HCT116 (cell line): ENCODE measurements at regions not wholly inside any gene's neighbourhood (a gene's known extent, or its start where the extent isn't known, plus 50 kb on each side); places are given as distances from the start of the nearest gene placed in this dataset.

Experiments
- EGR1 ChIP-seq: IDR thresholded peaks from 2 replicates; pipeline ENCODE4 v1.6.1; 2012; ENCODE audit warnings: low read depth
- MAX ChIP-seq: IDR thresholded peaks from 2 replicates; pipeline ENCODE4 v1.6.1; 2012
- POLR2A ChIP-seq: IDR thresholded peaks from 2 replicates; pipeline ENCODE4 v1.7.0; 2011; ENCODE audit warnings: borderline replicate concordance; ENCODE audit not compliant: insufficient read depth, insufficient read length; ENCODE audit errors: extremely low read depth
- POLR2AphosphoS5 ChIP-seq: IDR thresholded peaks from 2 replicates; pipeline ENCODE4 v1.6.1; 2011; ENCODE audit warnings: mild to moderate bottlenecking, low read depth, low read length, moderate library complexity
- REST ChIP-seq: IDR thresholded peaks from 2 replicates; pipeline ENCODE4 v1.6.1; 2012; ENCODE audit warnings: low read depth
- SIN3A ChIP-seq: IDR thresholded peaks from 2 replicates; pipeline ENCODE4 v1.6.1; 2012; ENCODE audit warnings: low read depth
- SP1 ChIP-seq: IDR thresholded peaks from 2 replicates; pipeline ENCODE4 v1.6.1; 2012; ENCODE audit warnings: low read depth
- TCF7L2 ChIP-seq: IDR thresholded peaks from 2 replicates; pipeline ENCODE4 v1.7.0; 2011; ENCODE audit warnings: borderline replicate concordance, inconsistent platforms; ENCODE audit not compliant: insufficient read depth, insufficient read length; ENCODE audit errors: extremely low read depth
- YY1 ChIP-seq: IDR thresholded peaks from 2 replicates; pipeline ENCODE4 v1.6.1; 2011; ENCODE audit warnings: low read length, low read depth, moderate library complexity, mild to moderate bottlenecking; ENCODE audit not compliant: insufficient replicate concordance; ENCODE audit errors: extremely low read depth
- ZNF274 ChIP-seq: fragments of 200-500 bp; sonication (Bioruptor generic); IDR thresholded peaks from 2 replicates; pipeline ENCODE4 v1.6.1; 2014; ENCODE audit warnings: mild to moderate bottlenecking, low read depth, low read length, inconsistent platforms
- TF ChIP-seq, protein P1 (sequence below), 3 experiments: fragments of 200-600 bp in 1 of 3; sonication (generic) in 1 of 3; IDR thresholded peaks in 2 of 3; conservative IDR thresholded peaks in 1 of 3; 2 replicates each; pipeline ENCODE4 v1.5.1; 2012 to 2017; ENCODE audit warnings: low read depth in 2 of 3, low read length in 2 of 3, antibody characterized with exemption in 1 of 3, borderline replicate concordance in 1 of 3, control low read depth in 1 of 3, mild to moderate bottlenecking in 1 of 3, mixed read lengths in 1 of 3, mixed run types in 1 of 3, moderate library complexity in 1 of 3; ENCODE audit not compliant: insufficient read depth in 1 of 3
- TF ChIP-seq, protein P2 (sequence below): IDR thresholded peaks from 2 replicates; pipeline ENCODE4 v1.6.1; 2012

- TF ChIP-seq TCF7L2 (no peak), EGR1 (no peak), ZNF274 (no peak), POLR2A (no peak), POLR2AphosphoS5 (no peak), REST (no peak), SIN3A (no peak), YY1 (no peak), MAX (no peak), SP1 (no peak)
- TF ChIP-seq, protein P1, sequence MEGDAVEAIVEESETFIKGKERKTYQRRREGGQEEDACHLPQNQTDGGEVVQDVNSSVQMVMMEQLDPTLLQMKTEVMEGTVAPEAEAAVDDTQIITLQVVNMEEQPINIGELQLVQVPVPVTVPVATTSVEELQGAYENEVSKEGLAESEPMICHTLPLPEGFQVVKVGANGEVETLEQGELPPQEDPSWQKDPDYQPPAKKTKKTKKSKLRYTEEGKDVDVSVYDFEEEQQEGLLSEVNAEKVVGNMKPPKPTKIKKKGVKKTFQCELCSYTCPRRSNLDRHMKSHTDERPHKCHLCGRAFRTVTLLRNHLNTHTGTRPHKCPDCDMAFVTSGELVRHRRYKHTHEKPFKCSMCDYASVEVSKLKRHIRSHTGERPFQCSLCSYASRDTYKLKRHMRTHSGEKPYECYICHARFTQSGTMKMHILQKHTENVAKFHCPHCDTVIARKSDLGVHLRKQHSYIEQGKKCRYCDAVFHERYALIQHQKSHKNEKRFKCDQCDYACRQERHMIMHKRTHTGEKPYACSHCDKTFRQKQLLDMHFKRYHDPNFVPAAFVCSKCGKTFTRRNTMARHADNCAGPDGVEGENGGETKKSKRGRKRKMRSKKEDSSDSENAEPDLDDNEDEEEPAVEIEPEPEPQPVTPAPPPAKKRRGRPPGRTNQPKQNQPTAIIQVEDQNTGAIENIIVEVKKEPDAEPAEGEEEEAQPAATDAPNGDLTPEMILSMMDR (IDR thresholded peaks at IDR 0.05 in 2 of 3, conservative IDR thresholded peaks at IDR 0.05 in 1 of 3; ENCODE audit: borderline replicate concordance in 1 of 3, insufficient read depth in 1 of 3, low read depth in 2 of 3, low read length in 2 of 3), result no peak
- TF ChIP-seq, protein P2, sequence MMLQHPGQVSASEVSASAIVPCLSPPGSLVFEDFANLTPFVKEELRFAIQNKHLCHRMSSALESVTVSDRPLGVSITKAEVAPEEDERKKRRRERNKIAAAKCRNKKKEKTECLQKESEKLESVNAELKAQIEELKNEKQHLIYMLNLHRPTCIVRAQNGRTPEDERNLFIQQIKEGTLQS, result no peak
Measured at GRCh38 chr3:137852391-137852830, 88.3 kb downstream of the SOX14 start.
